HFFc6 (cell line): ENCODE measurements at regions not wholly inside any gene's neighbourhood (a gene's known extent, or its start where the extent isn't known, plus 50 kb on each side); places are given as distances from the start of the nearest gene placed in this dataset.
A peak's percentile ranks its signal among the peaks of the same experiment; 100 is the strongest.

Experiments
- DNase-seq: peaks from one replicate; pipeline ENCODE4 v3.0.0-alpha.2; 2018
- H3K27ac Mint-ChIP-seq: 2 replicates; pipeline ENCODE4 v1.8.0; 2020; ENCODE audit warnings: mild to moderate bottlenecking, mixed read lengths
- H3K27me3 Mint-ChIP-seq: 2 replicates; pipeline ENCODE4 v1.8.0; 2021; ENCODE audit warnings: mild to moderate bottlenecking, moderate library complexity, mixed read lengths; ENCODE audit not compliant: insufficient read depth
- H3K36me3 Mint-ChIP-seq: 2 replicates; pipeline ENCODE4 v1.8.0; 2021; ENCODE audit warnings: low read depth, mixed read lengths
- H3K4me1 Mint-ChIP-seq: 2 replicates; pipeline ENCODE4 v1.8.0; 2020; ENCODE audit warnings: low read depth, mixed read lengths
- H3K4me3 Mint-ChIP-seq: 2 replicates; pipeline ENCODE4 v1.8.0; 2020; ENCODE audit warnings: mild to moderate bottlenecking, moderate library complexity, mixed read lengths
- H3K9me3 Mint-ChIP-seq: 2 replicates; pipeline ENCODE4 v1.8.0; 2020; ENCODE audit warnings: mild to moderate bottlenecking, mixed read lengths
- TF ChIP-seq, protein P1 (sequence below): fragments of 200-600 bp; sonication (generic); IDR thresholded peaks from 2 replicates; pipeline ENCODE4 v1.5.0; 2021; ENCODE audit warnings: antibody characterized with exemption, mild to moderate bottlenecking

DNA sequence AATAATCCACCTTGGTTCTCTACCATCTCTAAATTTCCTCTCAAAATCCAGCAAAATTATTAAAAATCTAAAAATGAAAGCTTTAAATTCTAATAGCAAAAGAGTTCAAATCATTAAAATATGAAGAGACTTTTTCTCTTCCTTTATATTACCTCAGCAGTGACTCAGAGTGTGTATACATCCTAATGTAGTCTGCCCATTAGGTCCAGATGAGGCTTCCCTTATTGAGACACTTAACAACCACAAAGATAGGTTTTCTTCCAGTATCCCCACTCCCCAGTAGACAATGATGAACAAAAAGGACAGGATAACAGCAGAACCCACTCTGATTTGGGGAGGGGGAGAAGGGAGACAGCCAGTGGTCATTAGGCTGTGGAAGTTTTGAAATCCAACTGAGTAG lies 61.5 kb upstream of the DCBLD2 start:
- TF ChIP-seq, protein P1, sequence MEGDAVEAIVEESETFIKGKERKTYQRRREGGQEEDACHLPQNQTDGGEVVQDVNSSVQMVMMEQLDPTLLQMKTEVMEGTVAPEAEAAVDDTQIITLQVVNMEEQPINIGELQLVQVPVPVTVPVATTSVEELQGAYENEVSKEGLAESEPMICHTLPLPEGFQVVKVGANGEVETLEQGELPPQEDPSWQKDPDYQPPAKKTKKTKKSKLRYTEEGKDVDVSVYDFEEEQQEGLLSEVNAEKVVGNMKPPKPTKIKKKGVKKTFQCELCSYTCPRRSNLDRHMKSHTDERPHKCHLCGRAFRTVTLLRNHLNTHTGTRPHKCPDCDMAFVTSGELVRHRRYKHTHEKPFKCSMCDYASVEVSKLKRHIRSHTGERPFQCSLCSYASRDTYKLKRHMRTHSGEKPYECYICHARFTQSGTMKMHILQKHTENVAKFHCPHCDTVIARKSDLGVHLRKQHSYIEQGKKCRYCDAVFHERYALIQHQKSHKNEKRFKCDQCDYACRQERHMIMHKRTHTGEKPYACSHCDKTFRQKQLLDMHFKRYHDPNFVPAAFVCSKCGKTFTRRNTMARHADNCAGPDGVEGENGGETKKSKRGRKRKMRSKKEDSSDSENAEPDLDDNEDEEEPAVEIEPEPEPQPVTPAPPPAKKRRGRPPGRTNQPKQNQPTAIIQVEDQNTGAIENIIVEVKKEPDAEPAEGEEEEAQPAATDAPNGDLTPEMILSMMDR, result no peak
- Mint-ChIP-seq H3K36me3 (peaks cover 11% of the 10 kb centered on the region; the same call in 1 of the 2 replicates), H3K27me3 (peaks cover 2% of the 10 kb centered on the region; the same call in 1 of the 2 replicates), H3K9me3 (no peaks in the 10 kb centered on the region), H3K4me3 (no peak overlapping the region; the same call in 1 of the 2 replicates), H3K27ac (no peak overlapping the region), H3K4me1 (peaks cover 18% of the 10 kb centered on the region)
- DNase-seq, result no peak

DNA sequence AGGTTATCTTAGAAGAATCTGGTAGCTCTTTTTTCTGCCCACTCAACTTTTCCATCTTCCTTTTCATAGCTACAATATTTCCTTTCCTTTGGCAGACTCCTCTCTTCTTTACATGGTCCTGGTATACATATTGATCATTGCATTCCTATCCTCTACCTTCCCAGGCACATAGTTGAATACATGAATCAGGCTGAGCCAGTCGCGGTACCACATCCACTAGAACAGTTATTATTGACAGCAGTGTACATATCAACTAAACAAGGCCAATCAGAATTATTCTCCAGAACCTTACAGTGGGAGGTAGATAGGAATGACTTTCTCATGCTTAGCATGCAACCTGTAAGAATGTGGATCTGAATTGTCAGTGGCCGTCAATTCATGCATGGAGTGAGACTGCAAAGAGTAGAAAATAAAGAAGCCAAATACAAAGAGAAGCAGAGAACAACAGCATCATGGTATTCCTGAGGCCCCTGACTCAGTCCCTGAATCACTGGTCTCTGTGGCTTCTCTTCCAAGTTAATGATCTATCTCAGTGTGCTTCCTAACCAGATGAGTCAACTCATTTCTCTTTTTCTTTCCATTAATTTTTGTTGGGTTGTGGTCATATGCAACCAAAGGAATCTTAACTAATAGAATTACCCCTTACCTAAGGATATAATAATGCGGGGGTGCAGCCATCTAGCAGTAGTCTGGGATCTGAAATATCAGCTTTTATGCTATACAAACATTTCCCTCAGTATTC lies 60.9 kb upstream of the DCBLD2 start:
- Mint-ChIP-seq H3K4me3 (no peak overlapping the region; the same call in 1 of the 2 replicates), H3K27ac (no peak overlapping the region)
- TF ChIP-seq, protein P1, result no peak

DNA sequence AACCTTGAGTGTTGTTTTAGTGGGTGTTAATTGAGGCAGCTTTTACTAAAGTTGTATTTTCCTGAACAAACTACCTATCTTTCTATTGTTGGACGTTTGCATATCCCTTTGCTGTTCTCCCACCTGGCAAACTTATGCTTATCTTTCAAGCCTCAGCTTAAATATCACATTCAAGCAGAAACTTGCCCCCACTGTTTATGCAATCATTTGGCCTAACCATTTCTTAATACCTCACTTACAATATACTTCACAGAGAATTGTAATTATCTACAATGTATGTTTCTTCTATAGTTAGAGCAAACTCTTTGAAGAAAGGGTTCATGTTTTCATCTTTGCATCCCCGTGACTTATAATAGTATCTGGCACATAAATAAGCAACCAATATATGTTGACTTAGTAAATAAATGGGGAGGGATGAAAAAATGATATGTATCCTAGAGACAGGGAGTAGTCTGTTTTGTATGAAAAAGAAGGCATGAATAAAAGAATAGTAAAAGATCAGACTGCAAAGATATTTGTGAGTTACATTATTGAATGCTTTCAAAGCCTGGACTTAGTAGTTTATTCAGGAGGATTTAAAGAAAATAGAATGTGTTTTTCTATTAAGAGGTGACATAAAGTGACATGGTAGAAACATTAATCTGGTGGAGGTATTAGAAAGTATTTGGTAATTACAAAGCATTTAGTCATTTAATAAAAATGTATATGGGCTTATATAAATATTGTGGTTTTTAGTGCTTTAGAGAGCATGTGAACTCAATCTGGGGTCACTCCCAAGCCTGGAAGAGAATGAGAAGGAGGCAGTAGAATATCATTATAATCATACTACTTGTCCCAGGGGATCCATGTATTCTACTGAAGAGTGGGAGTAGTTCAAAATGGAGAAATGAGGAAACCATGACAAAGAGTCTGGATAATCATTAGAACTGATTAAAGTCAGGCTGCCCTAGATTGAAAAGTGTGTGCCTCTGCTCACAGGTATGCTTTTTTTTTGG lies 60.0 kb upstream of the DCBLD2 start:
- Mint-ChIP-seq H3K9me3 (no peaks in the 10 kb centered on the region), H3K4me3 (no peak overlapping the region), H3K27ac (no peak overlapping the region), H3K27me3 (peaks cover 2% of the 10 kb centered on the region; the same call in 1 of the 2 replicates), H3K4me1 (peaks cover 12% of the 10 kb centered on the region), H3K36me3 (0 out of 2 replicates have a peak, but pooled peaks cover 1% of the 10 kb centered on the region)
- TF ChIP-seq, protein P1, result no peak
- DNase-seq, result peak; percentile 43

More for the DNA sequence above, 60.9 kb upstream of the DCBLD2 start:
- H3K9me3 Mint-ChIP-seq, result no peaks in the 10 kb centered on the region
- H3K27me3 Mint-ChIP-seq, result peaks cover 2% of the 10 kb centered on the region; the same call in 1 of the 2 replicates
- H3K4me1 Mint-ChIP-seq, result peaks cover 14% of the 10 kb centered on the region
- peak; percentile 92 for DNase-seq
- H3K36me3 Mint-ChIP-seq, result peaks cover 10% of the 10 kb centered on the region; the same call in 1 of the 2 replicates

DNA sequence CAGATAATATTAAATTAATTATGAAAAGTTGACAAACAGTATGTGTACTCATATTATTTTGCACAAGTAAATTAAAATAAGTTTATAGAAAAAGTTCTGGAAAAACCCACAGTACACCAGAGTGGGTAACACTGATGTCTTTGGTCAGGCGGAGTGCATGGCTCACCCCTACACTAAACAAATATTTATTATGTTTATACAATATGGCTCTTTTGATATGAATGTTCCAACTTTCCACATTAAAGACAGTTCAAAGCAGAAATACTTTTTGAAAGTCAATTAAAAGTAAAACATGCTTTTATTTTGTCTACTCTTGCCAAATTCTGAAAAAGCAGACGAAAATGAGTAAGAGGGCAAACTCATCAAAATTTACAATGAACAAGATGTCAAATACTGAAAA lies 56.2 kb upstream of the DCBLD2 start:
- H3K9me3 Mint-ChIP-seq, result no peaks in the 10 kb centered on the region
- TF ChIP-seq, protein P1, result no peak
- no peak for DNase-seq
- H3K27me3 Mint-ChIP-seq, result no peaks in the 10 kb centered on the region
- no peak overlapping the region for H3K27ac Mint-ChIP-seq
- H3K36me3 Mint-ChIP-seq, result no peaks in the 10 kb centered on the region
- no peak overlapping the region for H3K4me3 Mint-ChIP-seq
- peaks cover 42% of the 10 kb centered on the region for H3K4me1 Mint-ChIP-seq

DNA sequence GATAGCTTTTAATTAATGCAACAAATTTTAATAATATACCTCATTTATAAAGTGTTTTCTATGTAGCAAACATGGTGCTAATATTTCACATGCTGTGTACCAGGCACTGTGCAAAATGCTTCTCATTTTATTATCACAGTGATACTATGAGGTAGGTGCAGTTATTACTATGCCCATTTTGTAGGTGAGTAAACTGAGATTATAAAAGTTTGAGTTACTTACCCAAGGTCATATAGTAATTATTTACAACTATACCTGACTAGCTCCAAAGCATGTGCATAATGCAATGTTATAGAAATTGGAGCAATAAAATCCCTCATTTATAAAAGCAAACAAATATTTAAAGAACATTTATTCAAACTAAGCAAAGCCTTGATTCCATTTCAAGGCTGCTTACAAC lies 54.5 kb upstream of the DCBLD2 start:
- H3K27me3 Mint-ChIP-seq, result no peaks in the 10 kb centered on the region; the same call in 1 of the 2 replicates
- no peak overlapping the region for H3K27ac Mint-ChIP-seq
- no peak for DNase-seq
- TF ChIP-seq, protein P1, result no peak
- no peak overlapping the region for H3K4me3 Mint-ChIP-seq
- peaks cover 49% of the 10 kb centered on the region for H3K4me1 Mint-ChIP-seq
- H3K36me3 Mint-ChIP-seq, result no peaks in the 10 kb centered on the region
- no peaks in the 10 kb centered on the region for H3K9me3 Mint-ChIP-seq
